ENCODE measurements at regions not wholly inside any gene's neighbourhood (a gene's known extent, or its start where the extent isn't known, plus 50 kb on each side); places are given as distances from the start of the nearest gene placed in this dataset.
"Not testable (repeated sequence)": the region's sequence is repeated elsewhere in the genome, so short reads cannot be mapped to it uniquely, and the experiment has no call there.

GRCh38 chr3:98705212-98705611 is 57.9 kb upstream of the ST3GAL6 start:
- DNase-seq: no peak

GRCh38 chr3:98705694-98706093 is 57.4 kb upstream of the ST3GAL6 start:
- DNase-seq: no peak

- DNase-seq: not testable (repeated sequence)
Observed at GRCh38 chr3:98708681-98709080, 54.5 kb upstream of the ST3GAL6 start.

GRCh38 chr3:98709441-98709840 is 53.7 kb upstream of the ST3GAL6 start:
- no peak for DNase-seq

- DNase-seq: no peak
Observed at GRCh38 chr3:98710067-98710659, 53.0 kb upstream of the ST3GAL6 start.

GRCh38 chr3:98711426-98711825 is 51.7 kb upstream of the ST3GAL6 start:
- no peak for DNase-seq

GRCh38 chr3:98712726-98713125 is 50.4 kb upstream of the ST3GAL6 start:
- no peak for DNase-seq

- DNase-seq: not testable (repeated sequence)
Observed at GRCh38 chr3:98713332-98713731, 49.8 kb upstream of the ST3GAL6 start.

All from activated CD4-positive, CD25-positive, alpha-beta regulatory T cell (primary cell).